K562 (cell line): ENCODE measurements at regions not wholly inside any gene's neighbourhood (a gene's known extent, or its start where the extent isn't known, plus 50 kb on each side); places are given as distances from the start of the nearest gene placed in this dataset.
A peak's percentile ranks its signal among the peaks of the same experiment; 100 is the strongest.

Experiments used
- ATAC-seq: fragments of 200-7000 bp; cut with Tn5 transposase; 3 replicates; pipeline ENCODE4 v1.9.1; 2020; ENCODE audit warnings: moderate library complexity
- BruUV-seq: library from RNA; stranded (reverse); fragments of 400-500 nt; replicated peaks from 2 replicates; lab custom pipeline; 2021; lab: Mats Ljungman, UMichigan
- CTCF ChIA-PET: fragments of 300-600 bp; formaldehyde crosslinking; extraction: SDS; loops from one replicate; lab custom pipeline; 2021; ENCODE audit warnings: low intra/inter-chr PET ratio; lab: Yijun Ruan, JAX
- POLR2A ChIA-PET: fragments of 300-600, 350-650 bp; sonication (Branson Sonifier 250); formaldehyde crosslinking; extraction: SDS; loops from one replicate; lab custom pipeline; 2021; ENCODE audit warnings: antibody characterized with exemption, inconsistent platforms; lab: Yijun Ruan, JAX
- DNase-seq, 4 experiments: peaks; one replicate each; pipeline versions ENCODE4 v3.0.0 to v3.0.0-alpha.2; 2011 to 2018; ENCODE audit warnings: low spot score in 3 of 4, mixed read lengths in 3 of 4; ENCODE audit errors: extremely low read depth in 1 of 4
- FAIRE-seq: peaks from 2 replicates; lab custom pipeline; 2011; peaks lifted over from hg19 to GRCh38; lab: Jason Lieb, UNC
- H2AFZ ChIP-seq: 2 replicates; pipeline ENCODE4 v1.6.0; 2011; ENCODE audit warnings: low read depth, low read length, control low read depth, inconsistent platforms
- H3K27ac ChIP-seq: fragments of 200-600 bp; 3 replicates; pipeline ENCODE4 v1.8.0; 2011; ENCODE audit warnings: low read depth, mild to moderate bottlenecking, control low read depth, inconsistent platforms, low read length, moderate library complexity, mixed read lengths; ENCODE audit errors: extremely low read depth
- H3K27me3 ChIP-seq, 2 experiments: fragments of 300-600 bp in 1 of 2; 2 replicates in 1 of 2; 3 replicates in 1 of 2; pipeline versions ENCODE4 v1.6.0 to v1.8.0; 2011; ENCODE audit warnings: inconsistent platforms in 2 of 2, low read length in 2 of 2, mild to moderate bottlenecking in 1 of 2, mixed read lengths in 1 of 2, moderate library complexity in 1 of 2; ENCODE audit not compliant: control insufficient read depth in 2 of 2, insufficient read depth in 2 of 2
- H3K36me3 ChIP-seq: fragments of 300-600 bp; 3 replicates; pipeline ENCODE4 v1.8.0; 2011; ENCODE audit warnings: mild to moderate bottlenecking, low read length, inconsistent platforms; ENCODE audit not compliant: control insufficient read depth, insufficient read depth
- H3K4me1 ChIP-seq, 2 experiments: fragments of 200-600 bp in 1 of 2; replicated peaks in 1 of 2; 2 replicates in 1 of 2; 3 replicates in 1 of 2; pipeline versions ENCODE4 v1.5.1 to v1.8.0; 2011; ENCODE audit warnings: inconsistent platforms in 2 of 2, low read length in 2 of 2, mild to moderate bottlenecking in 1 of 2, mixed read lengths in 1 of 2, moderate library complexity in 1 of 2; ENCODE audit not compliant: control insufficient read depth in 2 of 2, insufficient read depth in 2 of 2
- H3K4me2 ChIP-seq: 2 replicates; pipeline ENCODE4 v1.6.1; 2011; ENCODE audit warnings: low read length, control low read depth, inconsistent platforms, mixed read lengths; ENCODE audit not compliant: insufficient read depth
- H3K4me3 ChIP-seq: fragments of 200-600 bp; sonication (generic), shearing (Covaris generic); 2 replicates; pipeline ENCODE4 v1.5.1; 2016; ENCODE audit warnings: control low read depth, inconsistent platforms
- H3K79me2 ChIP-seq: fragments of 200-600 bp; 3 replicates; pipeline ENCODE4 v1.8.0; 2011; ENCODE audit warnings: low read length, inconsistent platforms; ENCODE audit not compliant: control insufficient read depth, insufficient read depth
- H3K9ac ChIP-seq, 2 experiments: 2 replicates each; pipeline versions ENCODE4 v1.6.0 to v1.6.1; 2011; ENCODE audit warnings: low read depth in 2 of 2, low read length in 2 of 2, control low read depth in 1 of 2, inconsistent platforms in 1 of 2, mild to moderate bottlenecking in 1 of 2, mixed read lengths in 1 of 2; ENCODE audit not compliant: insufficient read depth in 1 of 2
- H3K9me1 ChIP-seq: one replicate; pipeline ENCODE4 v1.6.0; 2011; ENCODE audit warnings: inconsistent platforms, mild to moderate bottlenecking, low read length, moderate library complexity; ENCODE audit not compliant: control insufficient read depth, insufficient read depth
- H3K9me3 ChIP-seq: replicated peaks from 2 replicates; pipeline ENCODE4 v1.5.1; 2011; ENCODE audit warnings: low read depth, low read length, inconsistent platforms; ENCODE audit not compliant: control insufficient read depth, insufficient read depth
- H4K20me1 ChIP-seq: replicated peaks from 2 replicates; pipeline ENCODE4 v1.6.1; 2011; ENCODE audit warnings: low read length, inconsistent platforms, mixed read lengths; ENCODE audit not compliant: control insufficient read depth, insufficient read depth
- BRD9 ChIP-seq: fragments of 450-650 bp; IDR thresholded peaks from 2 replicates; pipeline ENCODE4 v1.6.1; 2018; ENCODE audit warnings: low read depth; ENCODE audit not compliant: partially characterized antibody
- NELFE ChIP-seq: IDR thresholded peaks from 2 replicates; pipeline ENCODE4 v1.6.1; 2011; ENCODE audit warnings: mild to moderate bottlenecking; ENCODE audit not compliant: insufficient read depth, insufficient read length
- NFRKB ChIP-seq: fragments of 450-650 bp; IDR thresholded peaks from 2 replicates; pipeline ENCODE4 v1.6.1; 2016; ENCODE audit warnings: low read depth
- NR3C1 ChIP-seq: sonication (generic); formaldehyde crosslinking; IDR thresholded peaks from 2 replicates; pipeline ENCODE4 v1.8.1; 2022; ENCODE audit warnings: missing genetic modification reagents
- TRIM25 ChIP-seq: fragments of 450-650 bp; IDR thresholded peaks from 2 replicates; pipeline ENCODE4 v1.7.0; 2016; ENCODE audit warnings: borderline replicate concordance
- TSC22D4 ChIP-seq: fragments of 450-650 bp; IDR thresholded peaks from 2 replicates; pipeline ENCODE4 v1.6.1; 2016; ENCODE audit warnings: missing genetic modification characterization, missing biosample characterization, control low read depth
- ZNF24 ChIP-seq: fragments of 450-650 bp; IDR thresholded peaks from 2 replicates; pipeline ENCODE4 v1.6.1; 2016
- ZNF318 ChIP-seq, 2 experiments: fragments of 450-650 bp; IDR thresholded peaks; 2 replicates each; pipeline ENCODE4 v1.6.1; 2016; ENCODE audit warnings: mild to moderate bottlenecking in 2 of 2, borderline replicate concordance in 1 of 2, low read depth in 1 of 2, moderate library complexity in 1 of 2
- ZSCAN29 ChIP-seq: fragments of 450-650 bp; IDR thresholded peaks from 2 replicates; pipeline ENCODE4 v1.6.1; 2017
- WGBS: fragments of 100-300 bp; shearing (Covaris generic); methylation state at CpG from one replicate; pipeline ENCODE4 v1.1.6; 2016; ENCODE audit warnings: low coverage, mixed read lengths; ENCODE audit not compliant: insufficient coverage; ENCODE audit errors: missing lambda C conversion rate; 5-methylcytosine and 5-hydroxymethylcytosine counted together
- in situ Hi-C: fragments of 300-500 bp; cut with MboI; formaldehyde crosslinking; loops from 4 replicates; pipeline ENCODE4 v1.15.0; 2018; ENCODE audit warnings: inconsistent platforms, mixed read lengths
- intact Hi-C: fragments of 100-400 bp; cut with micrococcal nuclease; formaldehyde crosslinking; loops from 2 replicates; pipeline ENCODE4 v1.14.2; 2022

GRCh38 chr2:120942658-120943057 is 207.0 kb downstream of the GLI2 start:
- Histone ChIP-seq H4K20me1 (no peaks in the 10 kb centered on the region), H2AFZ (no peak overlapping the region), H3K4me3 (no peak overlapping the region), H3K4me1 (peaks cover 25 to 33% of the 10 kb centered on the region in 2 experiments), H3K9me1 (no peaks in the 10 kb centered on the region), H3K27me3 (peaks cover 0 to 2% of the 10 kb centered on the region in 2 experiments; a peak in 2 of 5 replicates), H3K36me3 (no peaks in the 10 kb centered on the region; the same call in 2 of the 3 replicates), H3K9me3 (no peaks in the 10 kb centered on the region), H3K9ac (no peak overlapping the region), H3K79me2 (no peaks in the 10 kb centered on the region), H3K27ac (no peak overlapping the region), H3K4me2 (no peak overlapping the region)
- ATAC-seq (no peak), FAIRE-seq (no peak), DNase-seq (no peak)
- TF ChIP-seq ZNF318 (IDR thresholded peaks at IDR 0.05; ENCODE audit: borderline replicate concordance in 1 of 2, low read depth in 1 of 2) = 0 out of 4 replicates have a peak, but pooled peaks of 1 of the 2 experiments have one; percentile 28
- no peak for TF ChIP-seq NELFE
- no peak for TF ChIP-seq NR3C1
- 0 out of 2 replicates have a peak, but pooled peaks have one; percentile 60 for TF ChIP-seq TSC22D4 (tag)
- no peak for TF ChIP-seq ZSCAN29
- 0 out of 2 replicates have a peak, but pooled peaks have one; percentile 57 for TF ChIP-seq NFRKB
- TF ChIP-seq TRIM25 = no peak
- no peak for TF ChIP-seq BRD9
- peak; percentile 99 for TF ChIP-seq ZNF24
- no TSS peak for BruUV-seq
- 46% methylated on average over 15 of the region's 15 CpGs for WGBS
- in situ Hi-C loops = no loop called here
- ChIA-PET CTCF (no interaction called here), POLR2A (no interaction called here)
- intact Hi-C loops = no loop called here
